Uterus (tissue), 2 donors: ENCODE measurements at regions not wholly inside any gene's neighbourhood (a gene's known extent, or its start where the extent isn't known, plus 50 kb on each side); places are given as distances from the start of the nearest gene placed in this dataset.

ENCODE experiments used
- CTCF ChIP-seq, 4 experiments: fragments of 200-600 bp in 2 of 4; fragments of 450-650 bp in 2 of 4; sonication (generic) in 2 of 4; IDR thresholded peaks; one replicate each; pipeline ENCODE4 v1.5.1; 2016 to 2019; ENCODE audit warnings: antibody characterized with exemption in 4 of 4, mild to moderate bottlenecking in 2 of 4, moderate library complexity in 1 of 4
- POLR2A ChIP-seq, 2 donors: fragments of 450-650 bp; IDR thresholded peaks; one replicate each; pipeline ENCODE4 v1.6.1; 2016; ENCODE audit warnings: antibody characterized with exemption in 2 of 2, mild to moderate bottlenecking in 1 of 2, moderate library complexity in 1 of 2

- no peak for TF ChIP-seq CTCF (IDR thresholded peaks at IDR 0.05)
- TF ChIP-seq POLR2A (IDR thresholded peaks at IDR 0.05) = no peak
Observed at GRCh38 chr10:94046098-94046497, 52.4 kb downstream of the PLCE1 start.
